GM23248 (cell line): ENCODE measurements at regions not wholly inside any gene's neighbourhood (a gene's known extent, or its start where the extent isn't known, plus 50 kb on each side); places are given as distances from the start of the nearest gene placed in this dataset.

ENCODE experiments used
- EZH2 ChIP-seq: fragments of 200-600 bp; sonication (generic); IDR thresholded peaks from 2 replicates; pipeline ENCODE4 v1.6.1; 2018; ENCODE audit warnings: antibody characterized with exemption, mild to moderate bottlenecking; ENCODE audit not compliant: insufficient read depth, poor library complexity, severe bottlenecking
- EZH2phosphoT487 ChIP-seq: fragments of 200-600 bp; sonication (generic); IDR thresholded peaks from 2 replicates; pipeline ENCODE4 v1.6.1; 2018; ENCODE audit warnings: antibody characterized with exemption, moderate library complexity, mild to moderate bottlenecking, low read depth; ENCODE audit not compliant: insufficient read depth

DNA sequence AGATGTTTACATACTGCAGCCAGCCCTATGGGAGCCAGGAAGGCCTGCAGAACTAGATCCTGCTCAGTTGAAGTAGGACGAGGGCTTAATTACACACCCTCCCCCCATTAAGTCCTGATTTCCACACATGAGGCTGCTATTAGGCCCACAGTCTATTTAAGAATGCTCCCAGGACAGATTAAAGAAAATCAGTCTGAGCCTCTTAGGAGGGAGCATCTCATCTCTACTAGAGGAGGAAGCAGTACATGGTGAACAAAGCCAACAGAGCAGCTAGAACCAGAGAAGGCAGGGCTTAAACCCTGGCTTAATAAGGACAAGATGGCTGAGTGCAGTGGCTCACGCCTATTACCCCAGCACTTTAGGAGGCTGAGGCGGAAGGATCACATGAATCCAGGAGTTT lies 55.8 kb upstream of the ARHGAP5 start:
- TF ChIP-seq EZH2 (no peak), EZH2phosphoT487 (no peak)
